ENCODE measurements at regions not wholly inside any gene's neighbourhood (a gene's known extent, or its start where the extent isn't known, plus 50 kb on each side); places are given as distances from the start of the nearest gene placed in this dataset.

- peak; percentile 71 to 95 (median 92) for DNase-seq
- H3K4me3 ChIP-seq (ENCODE audit: control insufficient read depth in 1 of 7, extremely low read depth in 1 of 7, insufficient read depth in 4 of 7, low read depth in 2 of 7, low read length in 6 of 7): peak overlapping the region in 2 of 7 experiments; percentile 26 to 28
- no peaks in the 10 kb centered on the region for H3K36me3 ChIP-seq (ENCODE audit: control insufficient read depth in 4 of 4, insufficient read depth in 4 of 4, low read length in 3 of 4)
- H3K27me3 ChIP-seq (replicated peaks in 2 of 5; ENCODE audit: control insufficient read depth in 4 of 5, insufficient read depth in 5 of 5, low read length in 4 of 5): peaks cover 0 to 57% (median 14%) of the 10 kb centered on the region in 5 experiments
- peaks cover 11 to 38% (median 36%) of the 10 kb centered on the region in 4 experiments for H3K4me1 ChIP-seq (ENCODE audit: control extremely low read depth in 1 of 4, control insufficient read depth in 4 of 4, insufficient read depth in 4 of 4, low read length in 3 of 4)
- WGBS (ENCODE audit: insufficient coverage): 0% methylated on average over 2 of the region's 3 CpGs
- CTCF ChIA-PET: interaction anchor here (1.2 to 2.0 kb wide), 4 partner anchors 12 to 364 kb away, joined by 3 to 5 read pairs (median 4); no protein-coding TSS in a partner anchor
- no peak overlapping the region for H3K27ac ChIP-seq (ENCODE audit: insufficient read depth in 1 of 2, low read depth in 1 of 2, low read length in 2 of 2, poor library complexity in 1 of 2, severe bottlenecking in 2 of 2)
- no peaks in the 10 kb centered on the region for H3K9me3 ChIP-seq (ENCODE audit: control extremely low read depth in 1 of 5, control insufficient read depth in 4 of 5, insufficient read depth in 2 of 5, low read depth in 1 of 5, low read length in 4 of 5)
- POLR2A ChIA-PET: no interaction called here
Measured at GRCh38 chr1:114342376-114342775, 168.6 kb downstream of the TRIM33 start.

GRCh38 chr1:114341856-114342255 is 169.1 kb downstream of the TRIM33 start:
- Histone ChIP-seq H3K9me3 (ENCODE audit: control extremely low read depth in 1 of 5, control insufficient read depth in 4 of 5, insufficient read depth in 2 of 5, low read depth in 1 of 5, low read length in 4 of 5) (no peaks in the 10 kb centered on the region), H3K36me3 (ENCODE audit: control insufficient read depth in 4 of 4, insufficient read depth in 4 of 4, low read length in 3 of 4) (no peaks in the 10 kb centered on the region), H3K27ac (ENCODE audit: insufficient read depth in 1 of 2, low read depth in 1 of 2, low read length in 2 of 2, poor library complexity in 1 of 2, severe bottlenecking in 2 of 2) (no peak overlapping the region), H3K4me3 (ENCODE audit: control insufficient read depth in 1 of 7, extremely low read depth in 1 of 7, insufficient read depth in 4 of 7, low read depth in 2 of 7, low read length in 6 of 7) (peak overlapping the region in 2 of 7 experiments; percentile 3 to 26), H3K27me3 (replicated peaks in 2 of 5; ENCODE audit: control insufficient read depth in 4 of 5, insufficient read depth in 5 of 5, low read length in 4 of 5) (peaks cover 0 to 57% (median 16%) of the 10 kb centered on the region in 5 experiments), H3K4me1 (ENCODE audit: control extremely low read depth in 1 of 4, control insufficient read depth in 4 of 4, insufficient read depth in 4 of 4, low read length in 3 of 4) (peaks cover 11 to 38% (median 35%) of the 10 kb centered on the region in 4 experiments)
- POLR2A ChIA-PET: no interaction called here
- 0% methylated on average over 4 of the region's 6 CpGs for WGBS (ENCODE audit: insufficient coverage)
- CTCF ChIA-PET: interaction anchor here (1.3 to 2.0 kb wide), 4 partner anchors 10 to 59 kb away, joined by 3 to 5 read pairs (median 4); no protein-coding TSS in a partner anchor
- DNase-seq: peak in 2 of 3 donors; percentile 30 to 47

GRCh38 chr1:114341299-114341698 is 169.7 kb downstream of the TRIM33 start:
- DNase-seq: peak; percentile 87 to 97 (median 97)
- POLR2A ChIA-PET: no interaction called here
- CTCF ChIA-PET: interaction anchor here (1.3 to 2.0 kb wide), 4 partner anchors 9 to 85 kb away, joined by 4 to 5 read pairs (median 4); no protein-coding TSS in a partner anchor
- Histone ChIP-seq H3K27me3 (replicated peaks in 2 of 5; ENCODE audit: control insufficient read depth in 4 of 5, insufficient read depth in 5 of 5, low read length in 4 of 5) (peaks cover 0 to 61% (median 16%) of the 10 kb centered on the region in 5 experiments), H3K9me3 (ENCODE audit: control extremely low read depth in 1 of 5, control insufficient read depth in 4 of 5, insufficient read depth in 2 of 5, low read depth in 1 of 5, low read length in 4 of 5) (no peaks in the 10 kb centered on the region), H3K4me1 (ENCODE audit: control extremely low read depth in 1 of 4, control insufficient read depth in 4 of 4, insufficient read depth in 4 of 4, low read length in 3 of 4) (peaks cover 11 to 34% (median 32%) of the 10 kb centered on the region in 4 experiments), H3K27ac (ENCODE audit: insufficient read depth in 1 of 2, low read depth in 1 of 2, low read length in 2 of 2, poor library complexity in 1 of 2, severe bottlenecking in 2 of 2) (no peak overlapping the region), H3K36me3 (ENCODE audit: control insufficient read depth in 4 of 4, insufficient read depth in 4 of 4, low read length in 3 of 4) (no peaks in the 10 kb centered on the region), H3K4me3 (ENCODE audit: control insufficient read depth in 1 of 7, extremely low read depth in 1 of 7, insufficient read depth in 4 of 7, low read depth in 2 of 7, low read length in 6 of 7) (peak overlapping the region in 2 of 7 experiments; percentile 3 to 26)
- WGBS (ENCODE audit: insufficient coverage): 13% methylated on average over 2 of the region's 3 CpGs

GRCh38 chr1:114340892-114341291 is 170.1 kb downstream of the TRIM33 start:
- Histone ChIP-seq H3K27ac (ENCODE audit: insufficient read depth in 1 of 2, low read depth in 1 of 2, low read length in 2 of 2, poor library complexity in 1 of 2, severe bottlenecking in 2 of 2) (no peak overlapping the region), H3K36me3 (ENCODE audit: control insufficient read depth in 4 of 4, insufficient read depth in 4 of 4, low read length in 3 of 4) (no peaks in the 10 kb centered on the region), H3K9me3 (ENCODE audit: control extremely low read depth in 1 of 5, control insufficient read depth in 4 of 5, insufficient read depth in 2 of 5, low read depth in 1 of 5, low read length in 4 of 5) (no peaks in the 10 kb centered on the region), H3K27me3 (replicated peaks in 2 of 5; ENCODE audit: control insufficient read depth in 4 of 5, insufficient read depth in 5 of 5, low read length in 4 of 5) (peaks cover 0 to 64% (median 16%) of the 10 kb centered on the region in 5 experiments), H3K4me3 (ENCODE audit: control insufficient read depth in 1 of 7, extremely low read depth in 1 of 7, insufficient read depth in 4 of 7, low read depth in 2 of 7, low read length in 6 of 7) (no peak overlapping the region), H3K4me1 (ENCODE audit: control extremely low read depth in 1 of 4, control insufficient read depth in 4 of 4, insufficient read depth in 4 of 4, low read length in 3 of 4) (peaks cover 11 to 30% (median 28%) of the 10 kb centered on the region in 4 experiments)
- no peak for DNase-seq
- WGBS (ENCODE audit: insufficient coverage): 75% methylated on average over 1 of the region's 1 CpG
- CTCF ChIA-PET: interaction anchor here (1.3 to 2.0 kb wide), 4 partner anchors 9 to 85 kb away, joined by 4 to 5 read pairs (median 4); no protein-coding TSS in a partner anchor
- POLR2A ChIA-PET: no interaction called here

- DNase-seq: no peak
- ChIA-PET POLR2A (interaction anchor here (0.6 kb wide), 1 partner anchor 397 kb away, joined by 3 read pairs; no protein-coding TSS in a partner anchor), CTCF (interaction anchor here (1.2 kb wide), 1 partner anchor 58 kb away, joined by 3 read pairs; no protein-coding TSS in a partner anchor)
- Histone ChIP-seq H3K36me3 (ENCODE audit: control insufficient read depth in 4 of 4, insufficient read depth in 4 of 4, low read length in 3 of 4) (no peaks in the 10 kb centered on the region), H3K4me1 (ENCODE audit: control extremely low read depth in 1 of 4, control insufficient read depth in 4 of 4, insufficient read depth in 4 of 4, low read length in 3 of 4) (peaks cover 11 to 28% (median 26%) of the 10 kb centered on the region in 4 experiments), H3K9me3 (ENCODE audit: control extremely low read depth in 1 of 5, control insufficient read depth in 4 of 5, insufficient read depth in 2 of 5, low read depth in 1 of 5, low read length in 4 of 5) (no peaks in the 10 kb centered on the region), H3K4me3 (ENCODE audit: control insufficient read depth in 1 of 7, extremely low read depth in 1 of 7, insufficient read depth in 4 of 7, low read depth in 2 of 7, low read length in 6 of 7) (no peak overlapping the region), H3K27ac (ENCODE audit: insufficient read depth in 1 of 2, low read depth in 1 of 2, low read length in 2 of 2, poor library complexity in 1 of 2, severe bottlenecking in 2 of 2) (no peak overlapping the region), H3K27me3 (replicated peaks in 2 of 5; ENCODE audit: control insufficient read depth in 4 of 5, insufficient read depth in 5 of 5, low read length in 4 of 5) (peaks cover 3 to 59% (median 13%) of the 10 kb centered on the region in 5 experiments)
- WGBS (ENCODE audit: insufficient coverage): 98% methylated on average over 3 of the region's 6 CpGs
Measured at GRCh38 chr1:114339379-114339778, 171.6 kb downstream of the TRIM33 start.

GRCh38 chr1:114338191-114338890 is 172.7 kb downstream of the TRIM33 start:
- ChIA-PET CTCF (interaction anchor here (0.9 to 1.5 kb wide), 3 partner anchors 8 to 49 kb away, joined by 3 to 5 read pairs (median 4); no protein-coding TSS in a partner anchor), POLR2A (no interaction called here)
- 94% methylated on average over 6 of the region's 11 CpGs for WGBS (ENCODE audit: insufficient coverage)
- Histone ChIP-seq H3K4me3 (ENCODE audit: control insufficient read depth in 1 of 7, extremely low read depth in 1 of 7, insufficient read depth in 4 of 7, low read depth in 2 of 7, low read length in 6 of 7) (no peak overlapping the region), H3K27ac (ENCODE audit: insufficient read depth in 1 of 2, low read depth in 1 of 2, low read length in 2 of 2, poor library complexity in 1 of 2, severe bottlenecking in 2 of 2) (no peak overlapping the region), H3K4me1 (ENCODE audit: control extremely low read depth in 1 of 4, control insufficient read depth in 4 of 4, insufficient read depth in 4 of 4, low read length in 3 of 4) (peaks cover 13 to 34% (median 29%) of the 10 kb centered on the region in 4 experiments), H3K36me3 (ENCODE audit: control insufficient read depth in 4 of 4, insufficient read depth in 4 of 4, low read length in 3 of 4) (no peaks in the 10 kb centered on the region), H3K27me3 (replicated peaks in 2 of 5; ENCODE audit: control insufficient read depth in 4 of 5, insufficient read depth in 5 of 5, low read length in 4 of 5) (peaks cover 3 to 57% (median 15%) of the 10 kb centered on the region in 5 experiments), H3K9me3 (ENCODE audit: control extremely low read depth in 1 of 5, control insufficient read depth in 4 of 5, insufficient read depth in 2 of 5, low read depth in 1 of 5, low read length in 4 of 5) (no peaks in the 10 kb centered on the region)
- DNase-seq: no peak

- H3K27ac ChIP-seq (ENCODE audit: insufficient read depth in 1 of 2, low read depth in 1 of 2, low read length in 2 of 2, poor library complexity in 1 of 2, severe bottlenecking in 2 of 2): no peak overlapping the region
- no peaks in the 10 kb centered on the region for H3K36me3 ChIP-seq (ENCODE audit: control insufficient read depth in 4 of 4, insufficient read depth in 4 of 4, low read length in 3 of 4)
- peaks cover 10 to 25% (median 21%) of the 10 kb centered on the region in 4 experiments for H3K4me1 ChIP-seq (ENCODE audit: control extremely low read depth in 1 of 4, control insufficient read depth in 4 of 4, insufficient read depth in 4 of 4, low read length in 3 of 4)
- peaks cover 0 to under 1% (median 0%) of the 10 kb centered on the region in 5 experiments for H3K9me3 ChIP-seq (ENCODE audit: control extremely low read depth in 1 of 5, control insufficient read depth in 4 of 5, insufficient read depth in 2 of 5, low read depth in 1 of 5, low read length in 4 of 5)
- DNase-seq: no peak
- ChIA-PET CTCF (interaction anchor here (0.9 to 1.5 kb wide), 3 partner anchors 9 to 48 kb away, joined by 3 to 5 read pairs (median 4); no protein-coding TSS in a partner anchor), POLR2A (no interaction called here)
- H3K27me3 ChIP-seq (replicated peaks in 2 of 5; ENCODE audit: control insufficient read depth in 4 of 5, insufficient read depth in 5 of 5, low read length in 4 of 5): peaks cover 3 to 63% (median 15%) of the 10 kb centered on the region in 5 experiments
- H3K4me3 ChIP-seq (ENCODE audit: control insufficient read depth in 1 of 7, extremely low read depth in 1 of 7, insufficient read depth in 4 of 7, low read depth in 2 of 7, low read length in 6 of 7): no peak overlapping the region
- WGBS (ENCODE audit: insufficient coverage): 92% methylated on average over 2 of the region's 4 CpGs
Measured at GRCh38 chr1:114337417-114337816, 173.6 kb downstream of the TRIM33 start.
